Neural crest cell (in vitro differentiated cells): ENCODE measurements at regions not wholly inside any gene's neighbourhood (a gene's known extent, or its start where the extent isn't known, plus 50 kb on each side); places are given as distances from the start of the nearest gene placed in this dataset.

Source experiments
- DNase-seq: peaks from one replicate; pipeline ENCODE4 v3.0.0; 2021; ENCODE audit warnings: low read depth, mixed read lengths, low spot score
- H3K27ac Mint-ChIP-seq: one replicate; pipeline ENCODE4 v1.8.0; 2021; ENCODE audit warnings: mild to moderate bottlenecking, mixed read lengths; ENCODE audit not compliant: unreplicated experiment
- H3K27me3 Mint-ChIP-seq: 2 replicates; pipeline ENCODE4 v1.8.0; 2021; ENCODE audit warnings: low read depth, mild to moderate bottlenecking, mixed read lengths
- H3K36me3 Mint-ChIP-seq: 2 replicates; pipeline ENCODE4 v1.8.0; 2021; ENCODE audit warnings: low read depth, mild to moderate bottlenecking, mixed read lengths
- H3K4me1 Mint-ChIP-seq: 2 replicates; pipeline ENCODE4 v1.8.0; 2021; ENCODE audit warnings: mixed read lengths
- H3K4me3 Mint-ChIP-seq: one replicate; pipeline ENCODE4 v1.8.0; 2021; ENCODE audit warnings: mild to moderate bottlenecking, mixed read lengths
- H3K9me3 Mint-ChIP-seq: 2 replicates; pipeline ENCODE4 v1.8.0; 2021; ENCODE audit warnings: mixed read lengths
- CTCF ChIP-seq: fragments of 200-600 bp; sonication (generic); conservative IDR thresholded peaks from 2 replicates; pipeline ENCODE4 v1.5.0; 2021; ENCODE audit warnings: antibody characterized with exemption, mild to moderate bottlenecking

GRCh38 chr16:86925067-86925791, 346.9 kb downstream of the FOXL1 start:
- no peak for TF ChIP-seq CTCF
- H3K36me3 Mint-ChIP-seq = no peaks in the 10 kb centered on the region
- no peak overlapping the region for H3K4me3 Mint-ChIP-seq
- peaks cover 8% of the 10 kb centered on the region for H3K4me1 Mint-ChIP-seq
- no peaks in the 10 kb centered on the region for H3K27me3 Mint-ChIP-seq
- H3K9me3 Mint-ChIP-seq = no peaks in the 10 kb centered on the region
- no peak overlapping the region for H3K27ac Mint-ChIP-seq
- DNase-seq = no peak

GRCh38 chr16:86926181-86927094, 348.1 kb downstream of the FOXL1 start:
- Mint-ChIP-seq H3K9me3 (no peaks in the 10 kb centered on the region), H3K27ac (no peak overlapping the region), H3K4me1 (peaks cover 8% of the 10 kb centered on the region), H3K27me3 (no peaks in the 10 kb centered on the region), H3K4me3 (no peak overlapping the region), H3K36me3 (no peaks in the 10 kb centered on the region)
- no peak for TF ChIP-seq CTCF
- DNase-seq = no peak

- no peak for DNase-seq
- Mint-ChIP-seq H3K9me3 (no peaks in the 10 kb centered on the region), H3K4me1 (peaks cover 8% of the 10 kb centered on the region), H3K27me3 (no peaks in the 10 kb centered on the region), H3K36me3 (no peaks in the 10 kb centered on the region), H3K27ac (no peak overlapping the region), H3K4me3 (no peak overlapping the region)
- no peak for TF ChIP-seq CTCF
These were observed 349.4 kb downstream of the FOXL1 start for GRCh38 chr16:86927699-86928098.

- TF ChIP-seq CTCF = no peak
- Mint-ChIP-seq H3K4me1 (peaks cover 8% of the 10 kb centered on the region), H3K36me3 (no peaks in the 10 kb centered on the region), H3K27me3 (no peaks in the 10 kb centered on the region), H3K9me3 (no peaks in the 10 kb centered on the region), H3K4me3 (no peak overlapping the region), H3K27ac (no peak overlapping the region)
- DNase-seq = no peak
These were observed 350.2 kb downstream of the FOXL1 start for GRCh38 chr16:86928523-86929011.

GRCh38 chr16:86929057-86929871, 350.9 kb downstream of the FOXL1 start:
- Mint-ChIP-seq H3K4me3 (no peak overlapping the region), H3K9me3 (no peaks in the 10 kb centered on the region), H3K27me3 (no peaks in the 10 kb centered on the region), H3K36me3 (no peaks in the 10 kb centered on the region), H3K27ac (no peak overlapping the region), H3K4me1 (peaks cover 8% of the 10 kb centered on the region)
- no peak for DNase-seq
- no peak for TF ChIP-seq CTCF
